Natural killer cell treated with Interleukin-12 subunit alpha and Interleukin-12 subunit beta and Interleukin-15 and Interleukin-18, amount 100 ng/mL, for 72 hours (primary cell): ENCODE measurements at regions not wholly inside any gene's neighbourhood (a gene's known extent, or its start where the extent isn't known, plus 50 kb on each side); places are given as distances from the start of the nearest gene placed in this dataset.

Experiments
- ATAC-seq, 2 donors: fragments of 150-1000 bp; cut with Tn5 transposase in 1 of 2; sonication (Bioruptor Pico), chemical (Tn5 transposase) in 1 of 2; 2 replicates each; pipeline ENCODE4 v1.10.0; 2021
- DNase-seq: peaks from one replicate; pipeline ENCODE4 v3.0.0; 2022; ENCODE audit warnings: low spot score
- H3K27ac Mint-ChIP-seq, 2 donors: 1 replicate in 1 of 2; 2 replicates in 1 of 2; pipeline ENCODE4 v1.8.0; 2022; ENCODE audit warnings: mixed read lengths in 2 of 2, mild to moderate bottlenecking in 1 of 2, moderate library complexity in 1 of 2
- H3K27me3 Mint-ChIP-seq, 2 donors: 1 replicate in 1 of 2; 2 replicates in 1 of 2; pipeline ENCODE4 v1.8.0; 2022; ENCODE audit warnings: mixed read lengths in 2 of 2
- H3K36me3 Mint-ChIP-seq: one replicate; pipeline ENCODE4 v1.8.0; 2022; ENCODE audit warnings: mixed read lengths
- H3K4me1 Mint-ChIP-seq, 2 donors: 1 replicate in 1 of 2; 2 replicates in 1 of 2; pipeline ENCODE4 v1.8.0; 2022; ENCODE audit warnings: low read depth in 2 of 2, mixed read lengths in 2 of 2, mild to moderate bottlenecking in 1 of 2
- H3K4me3 Mint-ChIP-seq: one replicate; pipeline ENCODE4 v1.8.0; 2022; ENCODE audit warnings: mixed read lengths
- H3K9me3 Mint-ChIP-seq: 2 replicates; pipeline ENCODE4 v1.8.0; 2022; ENCODE audit warnings: mixed read lengths

DNA sequence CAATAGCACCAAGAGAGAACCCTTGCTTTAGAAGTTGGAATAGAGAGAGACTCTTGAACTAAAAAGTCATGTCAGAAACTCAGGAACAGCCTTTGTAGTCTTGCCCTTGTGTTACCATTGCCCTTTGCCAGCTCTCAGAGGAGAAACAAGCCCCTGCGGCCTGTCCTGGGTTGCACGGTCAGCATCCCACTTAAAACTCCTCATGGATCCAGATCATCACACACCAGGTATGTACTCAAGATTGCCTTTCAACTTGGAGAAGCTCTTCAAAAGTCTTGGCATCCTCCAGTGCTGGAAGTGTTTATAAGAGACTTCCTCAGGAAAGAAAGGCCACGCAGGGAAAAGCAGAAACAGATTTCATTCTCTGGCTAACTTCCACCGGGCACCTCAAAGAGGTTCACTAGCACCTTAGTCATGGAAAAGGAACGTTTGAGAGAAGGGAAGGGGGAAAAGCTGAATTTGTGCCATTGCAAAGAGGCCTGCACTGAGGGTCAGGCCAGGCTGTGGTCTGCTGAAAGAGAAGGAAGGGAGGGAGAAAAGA is 594.2 kb downstream of the MED13L start:
- Mint-ChIP-seq H3K27me3 (peaks cover 1 to 9% of the 10 kb centered on the region in 2 donors), H3K27ac (no peak overlapping the region), H3K4me1 (no peaks in the 10 kb centered on the region), H3K4me3 (no peak overlapping the region), H3K36me3 (no peaks in the 10 kb centered on the region), H3K9me3 (peaks cover 7% of the 10 kb centered on the region)
- DNase-seq (no peak), ATAC-seq (no peak)

DNA sequence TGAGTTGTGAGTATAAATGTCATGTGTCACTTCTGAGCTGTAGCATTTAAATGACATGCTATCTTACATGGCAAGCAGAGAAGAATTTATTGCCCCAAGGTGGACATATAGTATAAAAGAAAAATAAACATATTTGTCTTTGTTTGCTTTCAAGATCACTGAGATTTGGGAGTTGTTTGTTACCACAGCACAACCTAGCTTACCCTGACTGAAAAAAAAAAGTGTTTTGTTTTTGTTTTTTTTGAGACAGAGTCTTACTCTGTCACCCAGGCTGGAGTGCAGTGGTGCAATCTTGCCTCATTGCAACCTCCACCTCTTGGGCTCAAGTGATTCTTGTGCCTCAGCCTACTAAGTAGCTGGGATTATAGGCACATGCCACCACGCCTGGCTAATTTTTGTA is 596.5 kb downstream of the MED13L start:
- Mint-ChIP-seq H3K27ac (no peak overlapping the region), H3K36me3 (no peaks in the 10 kb centered on the region), H3K4me1 (no peaks in the 10 kb centered on the region), H3K4me3 (no peak overlapping the region), H3K9me3 (peaks cover 10% of the 10 kb centered on the region), H3K27me3 (no peaks in the 10 kb centered on the region)
- ATAC-seq = no peak
- no peak for DNase-seq

DNA sequence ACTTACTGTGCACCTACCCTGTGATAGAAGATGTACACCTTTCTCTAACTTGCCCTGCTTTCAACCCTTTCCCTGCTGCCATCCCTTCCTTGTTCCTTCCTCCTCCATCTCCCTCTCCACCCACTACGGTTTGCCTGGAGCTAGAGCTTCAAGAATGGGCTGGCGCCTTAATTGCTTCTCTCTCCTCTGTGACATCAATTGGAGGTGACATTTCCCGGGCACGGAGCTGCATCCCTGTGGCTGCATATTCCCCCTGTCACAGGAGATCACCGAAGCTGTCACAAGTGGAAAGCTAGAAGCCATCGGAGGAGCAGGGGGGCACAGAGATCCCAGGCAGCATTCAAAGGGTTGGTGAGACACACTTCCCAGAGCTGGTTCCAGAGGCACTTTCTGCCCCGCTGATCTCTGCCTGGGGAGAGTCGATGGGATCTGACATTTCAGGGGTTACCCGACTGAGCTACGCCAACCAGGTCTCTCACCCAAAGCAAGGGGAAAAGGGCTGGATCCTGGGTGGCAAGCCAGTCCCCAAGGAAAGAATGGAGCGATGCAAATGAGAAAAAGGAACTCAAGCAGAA is 604.9 kb downstream of the MED13L start:
- Mint-ChIP-seq H3K27me3 (no peaks in the 10 kb centered on the region), H3K4me1 (no peaks in the 10 kb centered on the region), H3K9me3 (peaks cover 12% of the 10 kb centered on the region), H3K4me3 (no peak overlapping the region), H3K36me3 (no peaks in the 10 kb centered on the region), H3K27ac (no peak overlapping the region)
- ATAC-seq (no peak), DNase-seq (no peak)

DNA sequence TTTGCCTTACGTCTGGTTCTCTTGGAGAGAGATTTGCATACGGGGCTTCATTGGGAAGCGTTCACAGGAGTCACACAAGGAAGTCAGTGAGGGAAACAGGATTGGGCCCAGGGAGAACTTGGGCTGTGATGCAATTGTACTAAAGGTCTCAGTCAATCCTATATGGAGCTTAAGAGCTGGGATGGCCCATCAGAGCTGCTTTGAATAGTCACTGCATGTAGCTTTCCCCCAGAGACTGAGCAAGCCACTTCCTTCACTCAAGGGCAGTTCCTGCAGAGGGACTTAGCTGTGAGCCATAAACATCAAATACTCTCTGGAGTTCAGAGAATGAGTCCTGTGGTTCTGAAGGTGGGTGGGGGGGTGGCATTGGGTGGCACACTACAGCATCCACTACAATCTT is 605.4 kb downstream of the MED13L start:
- H3K4me3 Mint-ChIP-seq = no peak overlapping the region
- H3K9me3 Mint-ChIP-seq = peaks cover 12% of the 10 kb centered on the region
- no peaks in the 10 kb centered on the region for H3K4me1 Mint-ChIP-seq
- ATAC-seq (no peak), DNase-seq (no peak)
- H3K36me3 Mint-ChIP-seq = no peaks in the 10 kb centered on the region
- H3K27ac Mint-ChIP-seq = no peak overlapping the region
- H3K27me3 Mint-ChIP-seq = no peaks in the 10 kb centered on the region

DNA sequence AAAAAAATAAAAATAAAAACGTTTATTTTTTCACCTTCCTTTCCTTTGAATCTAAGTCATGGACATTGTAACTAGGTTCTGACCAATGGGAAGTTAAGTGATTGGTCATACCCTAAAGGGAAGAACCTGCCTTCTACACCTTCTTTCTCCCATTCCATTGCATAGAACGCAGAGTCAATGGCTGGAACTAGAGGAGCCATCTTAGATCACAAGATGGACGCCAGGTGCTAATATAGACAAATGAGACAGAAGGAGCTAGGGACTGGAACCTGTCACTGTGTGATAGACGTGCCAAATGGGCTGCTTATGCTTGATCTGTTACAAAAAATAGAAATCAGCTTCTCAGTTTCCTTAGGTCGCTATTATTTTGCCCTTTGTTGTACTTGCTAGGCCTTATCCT is 606.6 kb downstream of the MED13L start:
- no peak for ATAC-seq
- H3K4me1 Mint-ChIP-seq = no peaks in the 10 kb centered on the region

DNA sequence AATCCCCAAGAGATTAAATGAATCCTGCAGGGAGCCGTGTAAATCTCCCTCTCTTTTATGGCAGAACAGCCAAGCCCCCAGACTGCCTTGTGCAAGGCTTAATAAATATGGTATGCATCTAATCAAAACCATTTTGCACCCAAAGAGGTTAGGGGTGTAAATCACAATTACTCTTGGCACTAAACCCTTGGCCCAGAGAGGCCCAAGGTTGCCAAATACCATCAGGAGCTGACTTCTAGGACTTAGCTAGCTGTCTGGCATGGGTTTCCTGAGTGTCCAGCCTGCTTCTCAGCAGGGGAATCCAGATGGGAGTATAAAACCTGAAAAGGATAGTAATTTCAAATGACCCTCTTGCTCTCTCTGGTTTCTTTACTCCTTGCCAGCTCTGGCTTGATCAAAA is 610.4 kb downstream of the MED13L start:
- Mint-ChIP-seq H3K4me3 (no peak overlapping the region), H3K9me3 (peaks cover 8% of the 10 kb centered on the region), H3K4me1 (no peaks in the 10 kb centered on the region), H3K36me3 (no peaks in the 10 kb centered on the region), H3K27me3 (peaks cover 2 to 8% of the 10 kb centered on the region in 2 donors), H3K27ac (no peak overlapping the region)
- no peak for DNase-seq
- ATAC-seq = no peak

More for the DNA sequence above, 606.6 kb downstream of the MED13L start:
- H3K27me3 Mint-ChIP-seq = no peaks in the 10 kb centered on the region
- H3K27ac Mint-ChIP-seq = no peak overlapping the region
- H3K9me3 Mint-ChIP-seq = peaks cover 9% of the 10 kb centered on the region
- no peak for DNase-seq
- no peak overlapping the region for H3K4me3 Mint-ChIP-seq
- no peaks in the 10 kb centered on the region for H3K36me3 Mint-ChIP-seq

DNA sequence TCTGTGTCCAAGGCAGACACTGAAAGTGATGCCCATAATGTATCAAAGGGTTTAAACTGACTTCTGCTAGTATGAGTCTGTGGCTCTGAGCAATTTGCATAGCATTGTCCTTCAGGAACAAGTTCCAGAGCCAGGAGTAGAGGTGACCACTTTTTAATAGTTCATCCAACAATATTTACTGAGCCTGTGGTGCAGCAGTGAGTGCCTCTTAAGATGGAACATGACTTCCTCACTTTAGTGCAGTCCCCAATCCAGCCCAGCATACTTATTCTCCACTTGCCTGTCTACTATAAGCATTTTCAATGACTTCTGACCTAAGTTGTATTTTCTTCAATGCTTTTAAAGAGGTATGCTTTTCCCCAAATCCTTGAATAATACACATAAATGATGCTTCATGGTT is 611.3 kb downstream of the MED13L start:
- Mint-ChIP-seq H3K27me3 (peaks cover 3 to 9% of the 10 kb centered on the region in 2 donors), H3K27ac (no peak overlapping the region), H3K36me3 (no peaks in the 10 kb centered on the region), H3K4me3 (no peak overlapping the region), H3K9me3 (peaks cover 6% of the 10 kb centered on the region), H3K4me1 (no peaks in the 10 kb centered on the region)
- no peak for ATAC-seq
- no peak for DNase-seq

DNA sequence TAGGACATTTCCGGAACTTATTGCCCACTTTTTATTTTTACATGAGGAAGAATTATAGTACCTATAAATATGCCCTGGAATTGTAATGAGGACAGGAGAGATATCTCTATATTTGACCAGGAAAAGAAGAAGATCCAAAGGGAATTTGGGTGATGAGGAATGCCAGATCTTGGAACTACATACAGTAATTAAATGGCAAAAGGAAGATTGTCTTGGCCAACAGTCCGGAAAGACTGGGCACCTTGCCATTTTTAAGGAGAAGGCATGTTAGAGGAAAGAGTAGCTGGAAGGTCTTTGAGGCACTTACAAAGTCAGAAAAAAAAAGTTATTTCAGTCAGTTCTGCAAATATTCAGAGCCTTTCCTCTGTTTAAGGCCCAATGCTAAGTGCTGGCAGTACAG is 616.4 kb downstream of the MED13L start:
- peaks cover 11 to 17% of the 10 kb centered on the region in 2 donors for H3K27me3 Mint-ChIP-seq
- peaks cover 6% of the 10 kb centered on the region for H3K9me3 Mint-ChIP-seq

DNA sequence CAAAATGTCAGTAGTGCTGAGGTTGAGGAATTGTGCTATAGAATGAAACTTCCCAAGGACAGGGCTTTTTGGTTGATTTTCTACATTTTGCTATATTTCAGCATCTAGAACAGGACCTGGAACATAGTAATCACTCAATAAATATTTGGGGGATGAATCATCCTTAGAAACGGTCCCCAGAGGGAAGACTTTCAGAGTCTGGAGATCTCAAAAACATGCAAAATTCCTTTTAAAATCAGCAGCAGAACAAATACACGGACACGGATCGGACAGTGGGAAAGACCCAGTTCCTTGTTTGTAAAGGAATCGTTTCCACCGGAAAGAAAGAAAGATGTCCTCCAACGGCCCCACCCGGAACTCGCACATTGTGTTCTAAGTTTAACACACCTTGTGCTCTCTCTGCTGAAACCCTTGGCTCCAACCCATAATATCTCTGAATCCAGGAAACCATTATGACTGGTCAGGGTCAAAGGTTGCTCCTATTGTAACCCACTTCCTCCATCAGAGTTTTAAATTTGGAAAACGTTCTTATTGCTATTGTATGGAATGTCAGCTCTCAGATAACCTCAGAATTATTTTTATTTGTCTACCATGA is 617.2 kb downstream of the MED13L start:
- Mint-ChIP-seq H3K4me3 (no peak overlapping the region), H3K27ac (no peak overlapping the region), H3K9me3 (peaks cover 6% of the 10 kb centered on the region), H3K36me3 (no peaks in the 10 kb centered on the region), H3K4me1 (no peaks in the 10 kb centered on the region), H3K27me3 (peaks cover 11 to 17% of the 10 kb centered on the region in 2 donors)
- ATAC-seq (no peak), DNase-seq (no peak)

More for the DNA sequence above, 616.4 kb downstream of the MED13L start:
- H3K4me3 Mint-ChIP-seq = no peak overlapping the region
- no peak overlapping the region for H3K27ac Mint-ChIP-seq
- no peak for ATAC-seq
- no peaks in the 10 kb centered on the region for H3K36me3 Mint-ChIP-seq
- DNase-seq = no peak
- no peaks in the 10 kb centered on the region for H3K4me1 Mint-ChIP-seq

DNA sequence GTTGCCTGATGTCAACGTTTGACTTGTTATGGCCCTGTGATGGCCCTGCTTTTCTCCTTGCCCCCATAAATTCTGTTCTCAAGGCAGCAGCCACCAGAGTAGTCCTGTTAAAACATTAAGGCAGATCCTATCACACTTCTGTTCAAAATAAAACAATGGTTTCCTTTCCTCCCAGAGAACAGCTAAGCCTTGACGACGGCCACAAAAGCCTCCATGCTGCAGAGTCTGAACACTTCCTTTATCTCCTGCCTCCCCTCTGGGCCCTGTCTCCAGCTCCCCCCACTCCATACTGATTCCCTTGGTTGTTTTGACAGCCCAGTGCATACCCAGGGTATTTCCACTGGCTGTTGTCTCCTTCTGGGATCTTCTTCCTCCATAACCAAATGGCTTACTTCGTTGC is 618.1 kb downstream of the MED13L start:
- peaks cover 11 to 17% of the 10 kb centered on the region in 2 donors for H3K27me3 Mint-ChIP-seq
- H3K4me3 Mint-ChIP-seq = no peak overlapping the region
- H3K9me3 Mint-ChIP-seq = peaks cover 6% of the 10 kb centered on the region
- H3K4me1 Mint-ChIP-seq = no peaks in the 10 kb centered on the region
- DNase-seq (no peak), ATAC-seq (no peak)
- no peaks in the 10 kb centered on the region for H3K36me3 Mint-ChIP-seq
- no peak overlapping the region for H3K27ac Mint-ChIP-seq

DNA sequence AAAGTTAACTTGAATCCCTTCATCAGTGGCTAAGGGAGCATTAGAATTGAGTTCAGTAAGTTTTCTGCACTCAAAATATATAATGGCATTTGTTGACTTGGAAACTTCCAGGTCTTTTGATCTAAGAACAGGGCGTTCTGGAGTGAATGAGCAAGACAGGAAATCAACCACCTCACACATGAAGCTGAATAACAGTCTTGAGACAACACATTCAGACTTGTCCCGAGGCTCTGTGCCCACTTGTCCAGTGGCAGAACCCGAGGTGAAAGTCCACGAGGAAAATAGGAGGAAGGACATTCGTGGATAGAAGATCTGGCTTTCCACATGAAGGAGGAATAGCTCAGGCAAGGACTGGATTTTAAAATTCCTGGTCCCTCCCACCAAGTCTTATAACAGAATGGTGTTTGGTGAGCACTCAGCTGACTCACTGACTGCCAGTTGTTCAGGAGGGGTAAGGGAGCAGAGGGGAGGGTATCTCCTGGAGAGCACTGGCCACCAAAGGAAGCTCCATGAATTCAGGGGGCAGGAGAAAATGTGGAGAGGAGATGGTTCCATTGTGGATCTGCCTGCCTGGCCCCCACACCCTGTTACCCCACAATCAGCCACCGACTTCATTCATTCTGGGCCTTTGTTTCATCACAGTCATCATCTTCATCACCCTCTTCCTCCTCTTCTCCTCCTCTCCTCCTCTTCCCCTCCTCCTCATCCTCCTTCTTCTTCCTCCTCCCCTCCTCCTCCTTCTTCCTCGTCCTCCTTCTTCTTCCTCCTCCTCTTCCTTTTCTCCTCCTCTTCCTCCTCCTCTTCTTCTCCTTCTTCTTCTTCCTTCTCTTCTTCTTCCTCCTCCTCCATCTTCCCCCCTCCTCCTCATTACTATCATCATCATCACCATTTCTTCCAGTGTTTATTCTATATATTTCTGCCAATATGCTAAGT is 620.1 kb downstream of the MED13L start:
- H3K4me3 Mint-ChIP-seq = no peak overlapping the region

DNA sequence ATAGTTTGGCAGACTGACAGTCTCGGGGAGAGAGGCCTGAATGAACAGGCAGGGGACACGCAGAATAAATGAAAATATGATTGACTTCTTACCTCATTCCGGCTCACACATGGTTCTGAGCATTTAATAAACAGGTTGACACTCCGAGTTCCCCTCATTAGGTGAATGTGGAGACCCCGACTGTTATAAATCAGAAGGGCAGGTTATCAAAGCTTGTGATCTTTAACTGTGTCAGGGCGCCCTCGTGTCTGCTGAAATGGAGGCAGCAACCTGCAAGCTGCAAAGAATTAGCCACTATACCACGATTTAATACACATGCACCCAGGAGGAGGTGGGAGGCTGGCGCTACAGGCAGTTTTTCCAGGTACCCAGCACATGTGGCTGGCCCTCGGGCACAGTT is 627.5 kb downstream of the MED13L start:
- DNase-seq = no peak
- Mint-ChIP-seq H3K9me3 (peaks cover 8% of the 10 kb centered on the region), H3K36me3 (no peaks in the 10 kb centered on the region), H3K27me3 (no peaks in the 10 kb centered on the region), H3K4me1 (no peaks in the 10 kb centered on the region), H3K27ac (no peak overlapping the region), H3K4me3 (no peak overlapping the region)
- ATAC-seq = no peak

More for the DNA sequence above, 620.1 kb downstream of the MED13L start:
- Mint-ChIP-seq H3K27ac (no peak overlapping the region), H3K9me3 (peaks cover 5% of the 10 kb centered on the region), H3K4me1 (no peaks in the 10 kb centered on the region), H3K27me3 (peaks cover 10 to 11% of the 10 kb centered on the region in 2 donors), H3K36me3 (no peaks in the 10 kb centered on the region)
- DNase-seq = no peak
- ATAC-seq = no peak

DNA sequence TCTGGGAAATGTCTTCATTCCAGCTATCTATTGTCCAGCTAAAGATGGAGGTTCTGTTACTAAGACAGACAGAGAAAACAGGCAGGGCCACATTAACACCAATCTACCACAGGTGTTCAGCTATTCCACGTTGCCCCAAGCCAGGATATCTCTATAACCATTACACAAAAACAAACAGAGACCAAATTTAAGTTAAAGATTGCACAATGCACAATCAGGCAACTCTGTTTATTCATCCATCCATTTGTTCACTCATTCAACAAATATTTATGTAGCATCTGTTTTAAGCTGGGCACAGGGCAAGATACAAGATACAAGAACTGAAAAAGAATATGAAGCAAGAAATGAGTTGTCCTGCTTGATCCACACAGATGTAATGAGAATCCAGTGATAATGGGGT is 629.0 kb downstream of the MED13L start:
- DNase-seq (no peak), ATAC-seq (no peak)
- Mint-ChIP-seq H3K9me3 (peaks cover 8% of the 10 kb centered on the region), H3K4me3 (no peak overlapping the region), H3K4me1 (no peaks in the 10 kb centered on the region), H3K27me3 (no peaks in the 10 kb centered on the region), H3K27ac (no peak overlapping the region), H3K36me3 (no peaks in the 10 kb centered on the region)

DNA sequence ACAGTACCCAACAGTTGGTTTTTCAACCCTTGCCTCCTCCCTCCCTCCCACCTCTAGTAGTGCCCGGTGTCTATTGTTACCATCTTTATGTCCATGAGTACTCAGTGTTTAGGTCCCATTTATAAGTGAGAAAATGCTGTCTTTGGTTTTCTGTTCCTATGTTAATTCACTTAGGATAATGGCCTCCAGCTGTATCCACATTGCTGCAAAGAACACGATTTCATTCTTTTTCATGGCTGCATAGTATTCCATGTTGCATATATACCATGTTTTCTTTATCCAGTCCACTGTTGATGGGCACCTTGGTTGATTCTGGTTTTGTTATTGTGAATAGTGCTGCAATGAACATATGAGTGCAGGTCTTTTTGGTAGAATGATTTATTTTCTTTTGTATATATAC is 631.3 kb downstream of the MED13L start:
- no peak for ATAC-seq
- no peak overlapping the region for H3K27ac Mint-ChIP-seq
- no peak for DNase-seq
- H3K4me3 Mint-ChIP-seq = no peak overlapping the region
- H3K27me3 Mint-ChIP-seq = peaks cover 4 to 7% of the 10 kb centered on the region in 2 donors
- no peaks in the 10 kb centered on the region for H3K36me3 Mint-ChIP-seq
- H3K9me3 Mint-ChIP-seq = peaks cover 8% of the 10 kb centered on the region
- H3K4me1 Mint-ChIP-seq = no peaks in the 10 kb centered on the region
